PC-9 (cell line): ENCODE measurements at regions not wholly inside any gene's neighbourhood (a gene's known extent, or its start where the extent isn't known, plus 50 kb on each side); places are given as distances from the start of the nearest gene placed in this dataset.

Experiments used
- BruUV-seq: library from RNA; stranded (reverse); fragments of 400-500 nt; replicated peaks from 2 replicates; lab custom pipeline; 2021; lab: Mats Ljungman, UMichigan
- CTCF ChIA-PET: fragments of 300-600 bp; sonication (Branson Sonifier 250); formaldehyde crosslinking; loops from one replicate; lab custom pipeline; 2022; ENCODE audit warnings: antibody characterized with exemption; lab: Charles Lee
- POLR2A ChIA-PET: fragments of 300-600 bp; sonication (Branson Sonifier 250); formaldehyde crosslinking; loops from one replicate; lab custom pipeline; 2022; ENCODE audit warnings: antibody characterized with exemption; ENCODE audit not compliant: unreplicated experiment; lab: Charles Lee
- DNase-seq, 2 experiments: peaks; one replicate each; pipeline versions ENCODE4 v3.0.0 to v3.0.0-alpha.2; 2015 to 2022; ENCODE audit warnings: mixed read lengths in 1 of 2
- H2AFZ ChIP-seq: fragments of 200-600 bp; sonication (generic); 2 replicates; pipeline ENCODE4 v1.8.1; 2017; ENCODE audit warnings: antibody characterized with exemption
- H3F3A ChIP-seq: fragments of 200-600 bp; sonication (generic); 2 replicates; pipeline ENCODE4 v1.8.1; 2017; ENCODE audit warnings: antibody characterized with exemption, mild to moderate bottlenecking, low read depth; ENCODE audit not compliant: insufficient read depth
- H3K27ac ChIP-seq: fragments of 200-600 bp; sonication (generic); 2 replicates; pipeline ENCODE4 v1.6.1; 2016; ENCODE audit warnings: mixed run types
- H3K27me3 ChIP-seq: fragments of 200-600 bp; sonication (generic); 2 replicates; pipeline ENCODE4 v1.6.1; 2016; ENCODE audit warnings: low read depth, mixed run types; ENCODE audit not compliant: insufficient read depth
- H3K36me3 ChIP-seq: fragments of 200-600 bp; sonication (generic); 2 replicates; pipeline ENCODE4 v1.6.1; 2016; ENCODE audit warnings: low read depth, mixed run types
- H3K4me1 ChIP-seq: fragments of 200-600 bp; sonication (generic); replicated peaks from 2 replicates; pipeline ENCODE4 v1.6.1; 2016; ENCODE audit warnings: mixed run types; ENCODE audit not compliant: insufficient read depth
- H3K4me2 ChIP-seq: fragments of 200-600 bp; sonication (generic); 2 replicates; pipeline ENCODE4 v1.6.1; 2017; ENCODE audit warnings: mixed run types
- H3K4me3 ChIP-seq: fragments of 200-600 bp; sonication (generic); 2 replicates; pipeline ENCODE4 v1.6.1; 2016; ENCODE audit warnings: mixed run types
- H3K79me2 ChIP-seq: fragments of 200-600 bp; sonication (generic); 2 replicates; pipeline ENCODE4 v1.6.1; 2017; ENCODE audit warnings: low read depth, mixed run types
- H3K9me2 ChIP-seq: fragments of 200-600 bp; sonication (generic); 2 replicates; pipeline ENCODE4 v1.8.1; 2017; ENCODE audit warnings: mild to moderate bottlenecking; ENCODE audit not compliant: insufficient read depth
- H3K9me3 ChIP-seq: fragments of 200-600 bp; sonication (generic); 2 replicates; pipeline ENCODE4 v1.8.1; 2016; ENCODE audit warnings: low read depth; ENCODE audit not compliant: insufficient read depth
- H4K20me1 ChIP-seq: fragments of 200-600 bp; sonication (generic); 2 replicates; pipeline ENCODE4 v1.8.1; 2017; ENCODE audit not compliant: insufficient read depth
- EZH2 ChIP-seq: fragments of 200-600 bp; sonication (generic); IDR thresholded peaks from 2 replicates; pipeline ENCODE4 v1.8.0; 2017; ENCODE audit warnings: antibody characterized with exemption, low read depth
- intact Hi-C: fragments of 100-400 bp; cut with micrococcal nuclease; formaldehyde crosslinking; loops from one replicate; pipeline ENCODE4 v1.10.0; 2022; ENCODE audit not compliant: unreplicated experiment
- microRNA-seq: library from miRNA; unstranded; fragments of <30 nt; microRNA quantifications from one replicate; pipeline ENCODE4 v1.2.0, GENCODE V29; 2021; ENCODE audit warnings: borderline number of aligned reads, borderline replicate concordance

DNA sequence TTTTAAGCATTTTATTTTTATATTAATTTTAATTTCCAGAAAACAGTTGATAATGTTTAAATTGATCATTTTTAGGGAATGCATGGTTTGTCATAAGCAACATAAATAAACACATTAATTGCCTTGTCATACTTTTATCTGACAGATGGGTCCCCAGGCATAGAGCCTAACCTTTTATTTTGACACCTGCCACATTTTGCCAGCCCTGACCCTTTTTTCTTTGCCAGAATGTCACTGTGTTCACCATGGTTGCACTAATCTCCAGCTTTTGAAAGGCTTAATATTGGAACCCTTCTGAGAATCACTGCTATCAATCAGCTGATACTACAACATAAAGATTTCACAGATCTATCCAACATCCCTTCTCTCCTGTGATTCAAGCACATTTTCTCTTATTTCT, 56.0 kb upstream of the DPYD start:
- no peaks in the 10 kb centered on the region for H3K4me1 ChIP-seq
- TF ChIP-seq EZH2, result no peak
- no peak overlapping the region for H2AFZ ChIP-seq
- no TSS peak for BruUV-seq
- CTCF ChIA-PET, result no interaction called here
- H3K4me3 ChIP-seq, result no peak overlapping the region
- no peaks in the 10 kb centered on the region for H3K79me2 ChIP-seq
- no peaks in the 10 kb centered on the region for H3K9me3 ChIP-seq
- no peak overlapping the region for H3K4me2 ChIP-seq
- intact Hi-C loops, result no loop called here
- H3K27me3 ChIP-seq, result no peaks in the 10 kb centered on the region
- POLR2A ChIA-PET, result no interaction called here
- H4K20me1 ChIP-seq, result no peaks in the 10 kb centered on the region
- no peaks in the 10 kb centered on the region for H3F3A ChIP-seq
- no peaks in the 10 kb centered on the region for H3K36me3 ChIP-seq
- H3K27ac ChIP-seq, result no peak overlapping the region
- no peak for DNase-seq
- no peaks in the 10 kb centered on the region; the same call in 1 of the 2 replicates for H3K9me2 ChIP-seq

Small RNA genes in the stretch of these regions (microRNA-seq; reads per million reads assigned to microRNA genes)
- gene MIR2682, result 8.1 reads per million, percentile 9 among the genes with 10 or more reads in this experiment
